B cell (primary cell): ENCODE measurements at regions not wholly inside any gene's neighbourhood (a gene's known extent, or its start where the extent isn't known, plus 50 kb on each side); places are given as distances from the start of the nearest gene placed in this dataset.

ENCODE experiments used
- ATAC-seq: fragments of 200-7000 bp; cut with Tn5 transposase; one replicate; pipeline ENCODE4 v1.10.0; 2021; ENCODE audit warnings: low read depth, mild to moderate bottlenecking, moderate number of reproducible peaks, moderate library complexity
- CTCF ChIA-PET: fragments of 350-600 bp; sonication (Branson Sonifier 250); formaldehyde crosslinking; loops from one replicate; lab custom pipeline; 2021; ENCODE audit warnings: antibody characterized with exemption, inconsistent platforms; lab: Charles Lee
- POLR2A ChIA-PET: fragments of 350-600 bp; sonication (Branson Sonifier 250); formaldehyde crosslinking; loops from one replicate; lab custom pipeline; 2021; ENCODE audit warnings: antibody characterized with exemption; lab: Charles Lee
- DNase-seq: peaks from one replicate; pipeline ENCODE4 v3.0.0; 2013
- H2AFZ ChIP-seq: 2 replicates; pipeline ENCODE4 v1.6.1; 2012; ENCODE audit warnings: mild to moderate bottlenecking, low read depth, low read length; ENCODE audit not compliant: insufficient read depth, poor library complexity, severe bottlenecking
- H3K27ac ChIP-seq, 2 donors: 1 replicate in 1 of 2; 2 replicates in 1 of 2; pipeline ENCODE4 v1.5.1; 2012 to 2013; ENCODE audit warnings: low read length in 2 of 2, mild to moderate bottlenecking in 2 of 2, moderate library complexity in 1 of 2
- H3K27me3 ChIP-seq, 4 experiments: fragments of 200-600 bp in 1 of 4; sonication (generic) in 1 of 4; replicated peaks in 1 of 4; 1 replicate in 2 of 4; 2 replicates in 2 of 4; pipeline versions ENCODE4 v1.6.1 to v1.7.0; 2013 to 2016; ENCODE audit warnings: low read length in 3 of 4, mild to moderate bottlenecking in 2 of 4, mixed read lengths in 1 of 4, moderate library complexity in 1 of 4; ENCODE audit not compliant: insufficient read depth in 4 of 4, control insufficient read depth in 3 of 4; ENCODE audit errors: control extremely low read depth in 1 of 4
- H3K36me3 ChIP-seq, 2 experiments: replicated peaks in 1 of 2; 1 replicate in 1 of 2; 2 replicates in 1 of 2; pipeline versions ENCODE4 v1.6.1 to v1.7.1; 2013; ENCODE audit warnings: low read length in 1 of 2; ENCODE audit not compliant: insufficient read depth in 2 of 2, control insufficient read depth in 1 of 2; ENCODE audit errors: control extremely low read depth in 1 of 2, extremely low read depth in 1 of 2
- H3K4me1 ChIP-seq, 2 donors: fragments of 200-600 bp in 1 of 2; sonication (generic) in 1 of 2; 1 replicate in 1 of 2; 2 replicates in 1 of 2; pipeline versions ENCODE4 v1.5.1 to v1.6.1; 2013 to 2017; ENCODE audit warnings: low read length in 2 of 2; ENCODE audit not compliant: control insufficient read depth in 2 of 2, insufficient read depth in 2 of 2
- H3K4me2 ChIP-seq: replicated peaks from 2 replicates; pipeline ENCODE3; 2012; ENCODE audit warnings: mild to moderate bottlenecking, low read depth, low read length; ENCODE audit not compliant: poor library complexity, severe bottlenecking
- H3K4me3 ChIP-seq, 5 experiments: fragments of 200-600 bp in 1 of 5; sonication (generic) in 1 of 5; 1 replicate in 3 of 5; 2 replicates in 2 of 5; pipeline versions ENCODE4 v1.5.1 to v1.7.0; 2011 to 2016; ENCODE audit warnings: low read length in 4 of 5, mild to moderate bottlenecking in 4 of 5, low read depth in 2 of 5, control low read depth in 1 of 5, moderate library complexity in 1 of 5; ENCODE audit not compliant: insufficient read depth in 1 of 5; ENCODE audit errors: control extremely low read depth in 1 of 5, extremely low read depth in 1 of 5
- H3K79me2 ChIP-seq: fragments of 200-600 bp; sonication (generic); one replicate; pipeline ENCODE4 v1.6.0; 2016; ENCODE audit warnings: low read length; ENCODE audit not compliant: control insufficient read depth, insufficient read depth
- H3K9ac ChIP-seq: fragments of 200-600 bp; sonication (generic); 2 replicates; pipeline ENCODE4 v1.6.1; 2017; ENCODE audit warnings: mild to moderate bottlenecking, low read length, moderate library complexity
- H3K9me3 ChIP-seq, 3 donors: one replicate each; pipeline versions ENCODE4 v1.6.1 to v1.7.1; 2013; ENCODE audit warnings: low read length in 2 of 3; ENCODE audit not compliant: control insufficient read depth in 2 of 3, insufficient read depth in 1 of 3; ENCODE audit errors: control extremely low read depth in 1 of 3
- H4K20me1 ChIP-seq: 2 replicates; pipeline ENCODE4 v1.6.0; 2012; ENCODE audit warnings: mild to moderate bottlenecking, low read length; ENCODE audit not compliant: insufficient read depth, control insufficient read depth, poor library complexity, severe bottlenecking
- H3K27ac Mint-ChIP-seq: one replicate; pipeline ENCODE4 v1.8.0; 2021; ENCODE audit warnings: mixed read lengths
- H3K27me3 Mint-ChIP-seq: one replicate; pipeline ENCODE4 v1.8.0; 2021; ENCODE audit warnings: mixed read lengths
- H3K4me1 Mint-ChIP-seq: one replicate; pipeline ENCODE4 v1.8.0; 2021; ENCODE audit warnings: mixed read lengths
- H3K4me3 Mint-ChIP-seq: one replicate; pipeline ENCODE4 v1.8.0; 2021; ENCODE audit warnings: mixed read lengths
- H3K9me3 Mint-ChIP-seq: one replicate; pipeline ENCODE4 v1.8.0; 2022; ENCODE audit warnings: mixed read lengths; ENCODE audit not compliant: insufficient read depth
- EZH2 ChIP-seq: IDR thresholded peaks from 2 replicates; pipeline ENCODE4 v1.6.1; 2012; ENCODE audit warnings: borderline replicate concordance, low read depth, mild to moderate bottlenecking, moderate library complexity, low read length; ENCODE audit not compliant: insufficient read depth, poor library complexity, severe bottlenecking
- WGBS: methylation state at CpG from one replicate; pipeline ENCODE4 v1.1.5; 2013; ENCODE audit warnings: missing lambda C conversion rate; ENCODE audit not compliant: insufficient coverage; 5-methylcytosine and 5-hydroxymethylcytosine counted together
- intact Hi-C: fragments of 100-400 bp; cut with micrococcal nuclease; formaldehyde crosslinking; loops from one replicate; pipeline ENCODE4 v1.10.0; 2022
- TF ChIP-seq, protein P1 (sequence below): fragments of 200-600 bp; IDR thresholded peaks from one replicate; pipeline ENCODE4 v1.8.0; 2022; ENCODE audit warnings: antibody characterized with exemption, mild to moderate bottlenecking

DNA sequence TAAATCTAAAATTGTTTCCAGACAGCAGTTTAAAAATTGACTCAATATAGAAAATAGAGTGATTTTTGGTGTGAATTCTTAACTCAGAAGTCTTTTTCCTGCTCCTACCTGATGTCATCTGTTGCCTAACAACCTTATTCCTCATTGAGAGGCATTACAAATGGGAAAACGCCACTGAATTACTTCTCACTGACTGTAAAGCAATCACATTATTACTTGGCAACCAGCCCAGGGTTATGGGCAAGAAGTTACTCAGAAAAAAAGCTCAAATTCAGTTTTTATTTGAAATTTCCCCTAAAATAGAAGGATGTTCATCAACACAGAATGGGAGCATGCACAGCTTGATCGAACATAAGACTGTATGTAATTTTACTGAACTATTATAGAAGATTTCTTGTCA, 201.8 kb upstream of the GULP1 start:
- no peaks in the 10 kb centered on the region for H3K79me2 ChIP-seq
- H3K9ac ChIP-seq = no peak overlapping the region
- no peaks in the 10 kb centered on the region for H3K36me3 ChIP-seq
- Mint-ChIP-seq H3K4me1 (no peaks in the 10 kb centered on the region), H3K27me3 (no peaks in the 10 kb centered on the region), H3K4me3 (no peak overlapping the region), H3K9me3 (peaks cover 2% of the 10 kb centered on the region), H3K27ac (no peak overlapping the region)
- no peaks in the 10 kb centered on the region for H3K4me1 ChIP-seq
- H3K27me3 ChIP-seq = no peaks in the 10 kb centered on the region
- TF ChIP-seq, protein P1, sequence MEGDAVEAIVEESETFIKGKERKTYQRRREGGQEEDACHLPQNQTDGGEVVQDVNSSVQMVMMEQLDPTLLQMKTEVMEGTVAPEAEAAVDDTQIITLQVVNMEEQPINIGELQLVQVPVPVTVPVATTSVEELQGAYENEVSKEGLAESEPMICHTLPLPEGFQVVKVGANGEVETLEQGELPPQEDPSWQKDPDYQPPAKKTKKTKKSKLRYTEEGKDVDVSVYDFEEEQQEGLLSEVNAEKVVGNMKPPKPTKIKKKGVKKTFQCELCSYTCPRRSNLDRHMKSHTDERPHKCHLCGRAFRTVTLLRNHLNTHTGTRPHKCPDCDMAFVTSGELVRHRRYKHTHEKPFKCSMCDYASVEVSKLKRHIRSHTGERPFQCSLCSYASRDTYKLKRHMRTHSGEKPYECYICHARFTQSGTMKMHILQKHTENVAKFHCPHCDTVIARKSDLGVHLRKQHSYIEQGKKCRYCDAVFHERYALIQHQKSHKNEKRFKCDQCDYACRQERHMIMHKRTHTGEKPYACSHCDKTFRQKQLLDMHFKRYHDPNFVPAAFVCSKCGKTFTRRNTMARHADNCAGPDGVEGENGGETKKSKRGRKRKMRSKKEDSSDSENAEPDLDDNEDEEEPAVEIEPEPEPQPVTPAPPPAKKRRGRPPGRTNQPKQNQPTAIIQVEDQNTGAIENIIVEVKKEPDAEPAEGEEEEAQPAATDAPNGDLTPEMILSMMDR = no peak
- no peak for TF ChIP-seq EZH2
- CTCF ChIA-PET = no interaction called here
- H3K27ac ChIP-seq = no peak overlapping the region
- WGBS = 71% methylated on average over 1 of the region's 2 CpGs
- H3K4me3 ChIP-seq = no peak overlapping the region
- H4K20me1 ChIP-seq = no peaks in the 10 kb centered on the region
- ATAC-seq (no peak), DNase-seq (no peak)
- no peaks in the 10 kb centered on the region for H3K9me3 ChIP-seq
- no peak overlapping the region for H3K4me2 ChIP-seq
- POLR2A ChIA-PET = no interaction called here
- intact Hi-C loops = no loop called here
- no peak overlapping the region for H2AFZ ChIP-seq

DNA sequence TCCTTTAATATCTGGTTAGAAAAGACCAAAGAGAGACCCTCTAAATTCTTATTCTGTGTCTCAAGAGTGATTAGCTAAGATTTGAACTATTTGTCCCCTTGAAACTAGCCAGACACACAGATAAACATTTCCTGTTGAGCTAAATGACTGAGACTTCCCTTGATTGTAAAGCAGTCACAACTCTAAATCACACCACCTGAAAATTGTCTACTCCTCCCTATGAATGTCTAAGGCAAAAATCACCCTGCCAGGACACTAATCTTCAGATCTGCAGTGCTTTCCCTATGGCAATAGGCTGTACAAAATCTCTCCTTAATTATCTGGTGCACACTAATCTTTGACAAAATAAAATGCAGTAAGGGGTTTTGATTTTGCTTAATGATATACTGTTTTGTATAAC, 200.5 kb upstream of the GULP1 start:
- no peak overlapping the region for H2AFZ ChIP-seq
- no peaks in the 10 kb centered on the region for H4K20me1 ChIP-seq
- H3K36me3 ChIP-seq = no peaks in the 10 kb centered on the region
- no peaks in the 10 kb centered on the region for H3K27me3 ChIP-seq
- no peak overlapping the region for H3K27ac ChIP-seq
- Mint-ChIP-seq H3K27ac (no peak overlapping the region), H3K9me3 (peaks cover 2% of the 10 kb centered on the region), H3K27me3 (no peaks in the 10 kb centered on the region), H3K4me1 (no peaks in the 10 kb centered on the region), H3K4me3 (no peak overlapping the region)
- POLR2A ChIA-PET = no interaction called here
- no peak for TF ChIP-seq EZH2
- TF ChIP-seq, protein P1 = no peak
- no peak for DNase-seq
- intact Hi-C loops = no loop called here
- CTCF ChIA-PET = no interaction called here
- no peak overlapping the region for H3K4me3 ChIP-seq
- H3K9me3 ChIP-seq = no peaks in the 10 kb centered on the region
- H3K79me2 ChIP-seq = no peaks in the 10 kb centered on the region
- no peak overlapping the region for H3K9ac ChIP-seq
- H3K4me2 ChIP-seq = no peak overlapping the region
- no peaks in the 10 kb centered on the region for H3K4me1 ChIP-seq
- no peak for ATAC-seq
